ENCODE measurements at regions not wholly inside any gene's neighbourhood (a gene's known extent, or its start where the extent isn't known, plus 50 kb on each side); places are given as distances from the start of the nearest gene placed in this dataset.

GRCh38 chr1:23627069-23627735 lies 64.4 kb upstream of the RPL11 start:
- Histone ChIP-seq H3K27ac (ENCODE audit: low read depth, low read length) (no peak overlapping the region), H3K4me1 (ENCODE audit: control insufficient read depth in 5 of 5, insufficient read depth in 5 of 5, low read length in 5 of 5) (no peaks in the 10 kb centered on the region), H3K4me3 (ENCODE audit: low read depth in 1 of 5, low read length in 5 of 5) (no peak overlapping the region)

GRCh38 chr1:23625929-23626535 lies 65.6 kb upstream of the RPL11 start:
- H3K27ac ChIP-seq (ENCODE audit: low read depth, low read length) = no peak overlapping the region
- no peaks in the 10 kb centered on the region for H3K4me1 ChIP-seq (ENCODE audit: control insufficient read depth in 5 of 5, insufficient read depth in 5 of 5, low read length in 5 of 5)
- H3K36me3 ChIP-seq (ENCODE audit: control insufficient read depth in 5 of 5, insufficient read depth in 5 of 5, low read length in 5 of 5) = no peaks in the 10 kb centered on the region
- peaks cover 0 to 7% (median 0%) of the 10 kb centered on the region in 5 donors for H3K27me3 ChIP-seq (ENCODE audit: control insufficient read depth in 5 of 5, insufficient read depth in 4 of 5, low read length in 5 of 5)
- no peak overlapping the region for H3K4me3 ChIP-seq (ENCODE audit: low read depth in 1 of 5, low read length in 5 of 5)
- no peak overlapping the region for H3K9ac ChIP-seq (ENCODE audit: low read length in 5 of 5)
- no peaks in the 10 kb centered on the region for H3K9me3 ChIP-seq (ENCODE audit: control insufficient read depth in 5 of 5, low read length in 5 of 5)

More at GRCh38 chr1:23627069-23627735, 64.4 kb upstream of the RPL11 start:
- Histone ChIP-seq H3K9ac (ENCODE audit: low read length in 5 of 5) (no peak overlapping the region), H3K36me3 (ENCODE audit: control insufficient read depth in 5 of 5, insufficient read depth in 5 of 5, low read length in 5 of 5) (no peaks in the 10 kb centered on the region), H3K27me3 (ENCODE audit: control insufficient read depth in 5 of 5, insufficient read depth in 4 of 5, low read length in 5 of 5) (peaks cover 0 to 7% (median 0%) of the 10 kb centered on the region in 5 donors), H3K9me3 (ENCODE audit: control insufficient read depth in 5 of 5, low read length in 5 of 5) (no peaks in the 10 kb centered on the region)

- Histone ChIP-seq H3K4me1 (ENCODE audit: control insufficient read depth in 5 of 5, insufficient read depth in 5 of 5, low read length in 5 of 5) (no peaks in the 10 kb centered on the region), H3K27ac (ENCODE audit: low read depth, low read length) (no peak overlapping the region), H3K4me3 (ENCODE audit: low read depth in 1 of 5, low read length in 5 of 5) (no peak overlapping the region)
These were observed 66.1 kb upstream of the RPL11 start for GRCh38 chr1:23625459-23625858.

GRCh38 chr1:23624440-23624839 lies 65.1 kb upstream of the ID3 start:
- Histone ChIP-seq H3K4me3 (ENCODE audit: low read depth in 1 of 5, low read length in 5 of 5) (no peak overlapping the region), H3K4me1 (ENCODE audit: control insufficient read depth in 5 of 5, insufficient read depth in 5 of 5, low read length in 5 of 5) (peaks cover 0 to 5% (median 4%) of the 10 kb centered on the region in 5 donors), H3K27ac (ENCODE audit: low read depth, low read length) (no peak overlapping the region), H3K9me3 (ENCODE audit: control insufficient read depth in 5 of 5, low read length in 5 of 5) (no peaks in the 10 kb centered on the region), H3K9ac (ENCODE audit: low read length in 5 of 5) (no peak overlapping the region), H3K36me3 (ENCODE audit: control insufficient read depth in 5 of 5, insufficient read depth in 5 of 5, low read length in 5 of 5) (no peaks in the 10 kb centered on the region), H3K27me3 (ENCODE audit: control insufficient read depth in 5 of 5, insufficient read depth in 4 of 5, low read length in 5 of 5) (peaks cover 0 to 16% (median 11%) of the 10 kb centered on the region in 5 donors)

More at GRCh38 chr1:23625459-23625858, 66.1 kb upstream of the RPL11 start:
- Histone ChIP-seq H3K27me3 (ENCODE audit: control insufficient read depth in 5 of 5, insufficient read depth in 4 of 5, low read length in 5 of 5) (peaks cover 0 to 9% (median 3%) of the 10 kb centered on the region in 5 donors), H3K9me3 (ENCODE audit: control insufficient read depth in 5 of 5, low read length in 5 of 5) (no peaks in the 10 kb centered on the region), H3K36me3 (ENCODE audit: control insufficient read depth in 5 of 5, insufficient read depth in 5 of 5, low read length in 5 of 5) (no peaks in the 10 kb centered on the region), H3K9ac (ENCODE audit: low read length in 5 of 5) (no peak overlapping the region)

GRCh38 chr1:23622284-23622683 lies 63.0 kb upstream of the ID3 start:
- H3K4me3 ChIP-seq (ENCODE audit: low read depth in 1 of 5, low read length in 5 of 5) = no peak overlapping the region
- H3K27ac ChIP-seq (ENCODE audit: low read depth, low read length) = no peak overlapping the region
- no peaks in the 10 kb centered on the region for H3K9me3 ChIP-seq (ENCODE audit: control insufficient read depth in 5 of 5, low read length in 5 of 5)
- H3K27me3 ChIP-seq (ENCODE audit: control insufficient read depth in 5 of 5, insufficient read depth in 4 of 5, low read length in 5 of 5) = peaks cover 0 to 18% (median 16%) of the 10 kb centered on the region in 5 donors
- no peak overlapping the region for H3K9ac ChIP-seq (ENCODE audit: low read length in 5 of 5)
- H3K4me1 ChIP-seq (ENCODE audit: control insufficient read depth in 5 of 5, insufficient read depth in 5 of 5, low read length in 5 of 5) = peaks cover 0 to 7% (median 4%) of the 10 kb centered on the region in 5 donors
- H3K36me3 ChIP-seq (ENCODE audit: control insufficient read depth in 5 of 5, insufficient read depth in 5 of 5, low read length in 5 of 5) = no peaks in the 10 kb centered on the region

- Histone ChIP-seq H3K9ac (ENCODE audit: low read length in 5 of 5) (no peak overlapping the region), H3K27ac (ENCODE audit: low read depth, low read length) (no peak overlapping the region), H3K4me3 (ENCODE audit: low read depth in 1 of 5, low read length in 5 of 5) (no peak overlapping the region), H3K27me3 (ENCODE audit: control insufficient read depth in 5 of 5, insufficient read depth in 4 of 5, low read length in 5 of 5) (peaks cover 0 to 16% (median 16%) of the 10 kb centered on the region in 5 donors), H3K4me1 (ENCODE audit: control insufficient read depth in 5 of 5, insufficient read depth in 5 of 5, low read length in 5 of 5) (peaks cover 0 to 7% (median 4%) of the 10 kb centered on the region in 5 donors), H3K9me3 (ENCODE audit: control insufficient read depth in 5 of 5, low read length in 5 of 5) (no peaks in the 10 kb centered on the region), H3K36me3 (ENCODE audit: control insufficient read depth in 5 of 5, insufficient read depth in 5 of 5, low read length in 5 of 5) (no peaks in the 10 kb centered on the region)
These were observed 61.3 kb upstream of the ID3 start for GRCh38 chr1:23620605-23621004.

- Histone ChIP-seq H3K36me3 (ENCODE audit: control insufficient read depth in 5 of 5, insufficient read depth in 5 of 5, low read length in 5 of 5) (no peaks in the 10 kb centered on the region), H3K27ac (ENCODE audit: low read depth, low read length) (no peak overlapping the region), H3K9me3 (ENCODE audit: control insufficient read depth in 5 of 5, low read length in 5 of 5) (no peaks in the 10 kb centered on the region), H3K27me3 (ENCODE audit: control insufficient read depth in 5 of 5, insufficient read depth in 4 of 5, low read length in 5 of 5) (peaks cover 0 to 16% (median 16%) of the 10 kb centered on the region in 5 donors), H3K4me1 (ENCODE audit: control insufficient read depth in 5 of 5, insufficient read depth in 5 of 5, low read length in 5 of 5) (peaks cover 0 to 11% (median 4%) of the 10 kb centered on the region in 5 donors), H3K4me3 (ENCODE audit: low read depth in 1 of 5, low read length in 5 of 5) (peak overlapping the region; percentile 9 to 46 (median 39)), H3K9ac (ENCODE audit: low read length in 5 of 5) (no peak overlapping the region)
These were observed 60.2 kb upstream of the ID3 start for GRCh38 chr1:23619299-23620188.

GRCh38 chr1:23618586-23619083 lies 59.3 kb upstream of the ID3 start:
- Histone ChIP-seq H3K27ac (ENCODE audit: low read depth, low read length) (no peak overlapping the region), H3K4me3 (ENCODE audit: low read depth in 1 of 5, low read length in 5 of 5) (no peak overlapping the region), H3K27me3 (ENCODE audit: control insufficient read depth in 5 of 5, insufficient read depth in 4 of 5, low read length in 5 of 5) (peaks cover 0 to 16% (median 16%) of the 10 kb centered on the region in 5 donors), H3K36me3 (ENCODE audit: control insufficient read depth in 5 of 5, insufficient read depth in 5 of 5, low read length in 5 of 5) (no peaks in the 10 kb centered on the region), H3K4me1 (ENCODE audit: control insufficient read depth in 5 of 5, insufficient read depth in 5 of 5, low read length in 5 of 5) (peaks cover 0 to 11% (median 4%) of the 10 kb centered on the region in 5 donors), H3K9me3 (ENCODE audit: control insufficient read depth in 5 of 5, low read length in 5 of 5) (no peaks in the 10 kb centered on the region), H3K9ac (ENCODE audit: low read length in 5 of 5) (no peak overlapping the region)

- no peak overlapping the region for H3K9ac ChIP-seq (ENCODE audit: low read length in 5 of 5)
- H3K36me3 ChIP-seq (ENCODE audit: control insufficient read depth in 5 of 5, insufficient read depth in 5 of 5, low read length in 5 of 5) = no peaks in the 10 kb centered on the region
- no peak overlapping the region for H3K27ac ChIP-seq (ENCODE audit: low read depth, low read length)
- peaks cover 0 to 16% (median 16%) of the 10 kb centered on the region in 5 donors for H3K27me3 ChIP-seq (ENCODE audit: control insufficient read depth in 5 of 5, insufficient read depth in 4 of 5, low read length in 5 of 5)
- H3K9me3 ChIP-seq (ENCODE audit: control insufficient read depth in 5 of 5, low read length in 5 of 5) = no peaks in the 10 kb centered on the region
- peaks cover 0 to 11% (median 4%) of the 10 kb centered on the region in 5 donors for H3K4me1 ChIP-seq (ENCODE audit: control insufficient read depth in 5 of 5, insufficient read depth in 5 of 5, low read length in 5 of 5)
- H3K4me3 ChIP-seq (ENCODE audit: low read depth in 1 of 5, low read length in 5 of 5) = no peak overlapping the region
These were observed 57.8 kb upstream of the ID3 start for GRCh38 chr1:23617084-23617521.

Data from subcutaneous abdominal adipose tissue (tissue), 5 donors.